GM18861 (cell line): ENCODE measurements at regions not wholly inside any gene's neighbourhood (a gene's known extent, or its start where the extent isn't known, plus 50 kb on each side); places are given as distances from the start of the nearest gene placed in this dataset.

Experiments
- ATAC-seq: cut with Tn5 transposase; IDR thresholded peaks from one replicate; pipeline ENCODE4 v1.9.1; 2021; ENCODE audit not compliant: unreplicated experiment

DNA sequence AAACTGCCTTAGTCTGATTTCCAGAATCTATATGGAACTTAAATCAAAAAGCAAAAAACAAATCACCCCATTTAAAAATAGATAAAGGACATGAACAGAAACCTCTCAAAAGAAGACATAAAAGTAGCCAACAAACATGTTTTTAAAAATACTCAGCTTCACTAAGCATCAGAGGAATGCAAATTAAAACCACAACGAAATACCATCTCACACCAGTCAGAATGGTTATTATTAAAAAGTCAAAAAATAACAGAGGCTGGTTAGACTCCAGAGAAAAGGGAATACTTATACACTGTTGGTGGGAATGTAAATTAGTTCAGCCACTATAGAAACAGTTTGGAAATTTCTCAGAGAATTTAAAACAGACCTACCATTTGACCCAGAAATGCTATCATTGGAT, 367.9 kb downstream of the ZIC4 start:
- no peak for ATAC-seq

DNA sequence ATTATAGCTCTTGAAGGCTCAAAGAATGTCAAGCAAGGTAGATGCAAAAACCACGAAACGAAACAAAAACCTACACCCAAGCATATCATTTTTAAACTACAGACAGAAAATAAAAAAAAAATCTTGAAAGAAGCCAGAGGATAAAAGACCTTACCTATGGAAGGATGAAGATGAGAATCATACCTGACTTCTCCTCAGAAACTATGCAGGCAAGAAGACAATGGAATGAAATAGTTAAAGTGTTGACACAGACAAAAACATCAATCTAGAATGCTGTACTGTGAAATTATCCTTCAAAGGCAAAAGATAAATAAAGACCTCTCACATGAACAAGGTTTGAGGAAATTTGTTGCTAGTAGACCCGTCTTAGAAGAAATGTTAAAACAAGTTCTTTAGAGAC, 372.0 kb downstream of the ZIC4 start:
- no peak for ATAC-seq

DNA sequence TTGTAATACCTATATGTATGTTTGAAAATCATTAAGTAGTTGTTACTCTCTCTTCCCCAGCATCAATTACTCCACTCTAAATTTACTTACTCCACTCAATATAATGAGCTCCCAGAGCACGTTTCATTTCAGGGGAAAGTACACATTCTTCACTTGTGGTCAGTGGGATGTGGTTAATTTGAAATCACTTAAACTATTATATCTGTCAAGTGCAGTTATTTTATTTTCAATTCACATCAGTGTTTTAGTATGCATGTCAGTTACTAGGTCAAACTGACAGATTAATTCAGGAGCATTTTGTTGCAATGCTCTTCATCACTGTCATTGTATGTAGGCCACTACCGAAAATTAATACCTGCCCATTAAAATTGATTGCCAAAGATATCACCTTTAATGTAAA, 376.1 kb downstream of the ZIC4 start:
- ATAC-seq, result no peak

DNA sequence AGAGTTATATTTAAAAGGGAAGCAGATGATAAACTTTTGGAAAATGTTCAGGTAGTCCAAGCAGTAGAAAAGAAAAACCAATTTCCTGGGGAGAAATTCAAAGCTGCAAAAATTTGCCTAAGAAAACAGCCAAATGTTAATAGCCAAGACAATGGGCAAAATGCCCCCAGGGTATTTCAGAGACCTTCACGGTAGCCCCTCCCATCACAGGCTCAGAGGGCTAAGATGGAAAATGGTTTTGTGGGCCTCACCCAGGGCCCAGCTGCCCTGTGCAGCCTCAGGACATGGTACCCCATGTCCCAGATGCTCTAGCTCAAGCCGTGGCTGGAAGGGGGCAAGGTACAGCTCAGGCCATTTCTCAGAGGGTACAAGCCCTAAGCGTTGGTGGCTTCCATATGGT, 391.0 kb downstream of the ZIC4 start:
- ATAC-seq, result no peak

DNA sequence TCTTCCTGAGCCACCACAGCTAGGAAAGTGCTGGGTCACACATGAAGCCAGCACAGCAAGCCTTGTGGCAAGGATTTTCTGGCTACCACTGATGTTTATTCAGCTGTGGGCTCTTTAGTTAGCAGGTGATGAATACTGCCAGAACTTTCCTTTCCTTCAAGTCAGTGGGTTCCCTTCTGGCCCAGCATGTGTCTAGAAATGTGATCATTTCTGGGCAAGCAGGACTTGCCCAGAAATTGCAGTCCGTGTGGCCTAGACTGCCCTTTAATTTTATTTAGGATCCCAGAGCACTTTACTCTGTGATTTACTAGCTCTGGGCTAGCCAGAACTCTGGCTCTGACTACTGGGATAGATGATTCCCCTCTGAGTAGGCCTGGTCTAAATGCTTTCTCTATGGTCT, 397.5 kb downstream of the ZIC4 start:
- ATAC-seq, result no peak

DNA sequence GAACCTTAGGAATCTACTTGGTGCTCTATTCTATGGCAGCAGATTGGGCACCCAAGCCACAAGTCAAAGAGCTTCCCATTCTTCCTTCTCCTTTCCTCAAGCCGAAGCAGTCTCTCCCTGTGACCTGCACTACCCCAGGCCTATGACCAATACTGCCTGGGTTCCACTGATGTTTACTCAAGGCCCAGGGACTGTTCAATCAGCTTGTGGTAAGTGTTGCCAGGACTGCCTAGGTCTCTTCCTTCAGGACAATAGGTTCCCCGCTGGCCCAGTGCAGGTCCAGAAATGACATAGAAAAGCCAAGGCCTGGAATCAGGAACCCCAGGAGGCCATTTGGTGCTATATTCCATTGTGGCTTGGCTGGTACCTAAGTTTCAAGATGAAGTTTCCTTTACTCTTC, 397.9 kb downstream of the ZIC4 start:
- no peak for ATAC-seq

DNA sequence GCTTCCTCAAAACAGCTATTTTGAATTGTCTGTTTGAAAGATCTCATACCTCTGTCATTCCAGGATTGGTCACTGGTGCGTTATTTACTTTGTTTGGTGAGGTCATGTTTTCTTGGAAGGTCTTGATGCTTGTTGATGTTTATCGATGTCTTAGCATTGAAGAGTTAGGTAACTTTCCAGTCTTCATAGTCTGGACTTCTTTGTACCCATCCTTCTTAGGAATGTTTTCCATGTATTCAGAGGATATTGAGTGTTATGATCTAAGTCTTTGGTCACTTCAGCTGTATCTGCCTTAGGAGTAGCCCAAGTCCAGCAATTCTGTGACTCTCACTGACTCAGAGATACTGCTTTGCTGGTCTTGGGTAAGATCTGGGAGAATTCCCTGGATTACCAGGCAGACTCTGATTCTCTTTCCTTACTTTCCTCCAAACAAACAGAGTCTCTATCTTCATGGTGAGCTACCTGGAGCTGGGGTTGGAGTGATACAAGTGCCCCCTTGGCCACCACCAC, 398.6 kb downstream of the ZIC4 start:
- ATAC-seq, result no peak

DNA sequence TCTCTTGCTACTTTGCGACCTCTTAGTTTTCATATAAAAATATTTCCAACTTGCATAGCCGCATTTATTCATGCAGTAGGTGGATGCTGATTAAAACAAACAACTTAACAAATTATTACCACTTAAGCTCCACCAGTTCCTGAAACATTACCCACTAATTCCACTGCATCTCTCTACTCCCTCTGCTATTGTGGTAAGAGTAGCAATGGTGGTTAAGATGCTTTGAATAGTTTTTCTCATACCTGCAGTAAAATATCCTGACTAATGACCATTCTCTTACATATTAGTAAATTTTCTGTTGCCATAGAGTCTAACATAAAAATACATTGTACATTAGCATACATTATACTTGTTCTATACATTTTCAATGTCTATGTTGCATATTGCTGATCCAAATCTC, 397.6 kb upstream of the PLSCR5 start:
- ATAC-seq, result no peak

DNA sequence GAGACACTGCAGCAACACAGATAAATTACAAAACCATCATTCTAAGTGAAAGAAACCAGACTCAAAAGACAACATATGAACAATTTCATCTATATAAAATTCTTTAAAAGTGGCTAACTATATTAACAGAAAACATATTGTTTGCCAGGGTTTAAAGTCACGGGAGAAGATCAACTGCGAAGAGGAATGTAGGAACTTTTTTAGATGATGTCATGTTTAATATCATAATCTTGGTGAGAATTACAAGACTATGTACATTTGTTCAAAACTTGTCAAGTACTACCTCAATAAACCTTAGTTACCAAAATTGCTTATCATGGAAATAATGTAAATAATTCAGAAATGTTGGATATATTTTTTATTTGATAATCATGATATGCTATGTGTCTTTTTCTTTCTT, 395.1 kb upstream of the PLSCR5 start:
- ATAC-seq, result no peak

DNA sequence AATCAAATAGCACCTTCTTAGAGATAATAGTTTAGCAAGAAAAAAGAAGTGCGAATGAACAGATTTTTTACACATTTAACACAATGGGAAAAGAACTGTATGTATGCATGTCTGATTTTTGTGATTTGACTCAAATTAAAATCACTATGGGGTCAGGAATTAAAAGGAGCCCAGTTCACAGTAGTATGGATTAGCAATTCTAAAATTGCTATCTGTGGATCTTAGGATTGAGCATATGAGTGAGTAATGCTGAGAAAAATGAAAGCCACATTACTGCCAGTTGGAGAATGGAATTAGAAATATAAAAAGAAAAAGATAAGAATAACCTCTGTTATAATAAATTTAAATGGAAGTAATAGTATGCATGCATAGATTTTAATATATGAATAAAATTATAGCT, 386.8 kb upstream of the PLSCR5 start:
- no peak for ATAC-seq

DNA sequence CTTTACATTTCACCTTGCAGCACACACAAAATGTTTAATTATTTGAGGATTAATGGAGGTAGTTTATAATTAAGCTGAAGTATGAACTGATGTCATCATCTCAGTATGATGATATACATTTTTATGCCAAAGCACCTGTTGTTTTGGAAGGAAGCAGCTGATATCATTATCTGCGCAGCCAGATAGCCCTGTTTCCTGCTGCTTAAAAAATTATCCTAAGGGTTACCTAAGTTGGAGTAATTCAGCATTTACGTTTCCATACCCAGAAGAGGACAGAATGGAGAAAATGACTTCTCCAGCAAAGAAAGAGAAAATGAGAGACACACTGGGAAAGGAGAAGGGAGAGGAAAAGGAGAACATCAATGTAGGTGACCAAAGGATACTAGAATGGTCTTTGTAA, 370.3 kb upstream of the PLSCR5 start:
- ATAC-seq, result no peak

DNA sequence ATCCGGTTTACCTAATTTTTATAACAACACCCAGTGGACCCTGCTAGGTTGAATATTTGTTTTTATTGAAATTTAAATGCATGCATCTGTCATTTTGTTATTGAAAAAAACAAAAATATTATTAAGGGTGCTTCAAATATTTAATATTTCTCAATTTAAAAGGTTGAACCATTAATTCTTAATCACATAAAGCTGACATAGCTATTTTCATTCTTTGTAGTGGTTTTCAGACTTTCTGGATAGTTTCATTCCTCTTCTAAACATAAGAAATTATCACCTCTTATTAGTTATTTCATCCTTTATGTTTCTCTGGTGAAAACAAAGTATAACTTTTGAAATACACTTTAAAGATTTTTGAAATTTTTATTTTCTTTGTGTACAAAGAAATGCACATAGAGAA, 369.9 kb upstream of the PLSCR5 start:
- no peak for ATAC-seq

DNA sequence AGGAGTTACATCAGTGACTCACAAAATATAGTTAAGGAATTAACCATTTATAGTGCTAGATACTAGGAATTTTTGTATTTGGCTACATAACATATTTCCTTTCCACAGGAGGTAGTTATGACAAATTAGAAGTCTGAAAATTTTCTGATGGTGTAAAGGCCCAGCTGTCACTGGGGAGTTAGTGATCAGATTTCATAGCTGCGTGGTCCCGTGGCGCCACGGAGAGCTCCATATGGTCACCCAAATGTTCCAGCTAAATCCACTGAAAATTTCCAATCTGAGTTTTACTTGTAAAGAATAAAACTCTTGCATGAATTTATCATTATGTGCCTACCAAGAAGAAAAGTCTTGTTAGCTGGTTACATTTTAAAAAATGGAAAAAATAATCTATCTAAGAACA, 368.9 kb upstream of the PLSCR5 start:
- no peak for ATAC-seq

DNA sequence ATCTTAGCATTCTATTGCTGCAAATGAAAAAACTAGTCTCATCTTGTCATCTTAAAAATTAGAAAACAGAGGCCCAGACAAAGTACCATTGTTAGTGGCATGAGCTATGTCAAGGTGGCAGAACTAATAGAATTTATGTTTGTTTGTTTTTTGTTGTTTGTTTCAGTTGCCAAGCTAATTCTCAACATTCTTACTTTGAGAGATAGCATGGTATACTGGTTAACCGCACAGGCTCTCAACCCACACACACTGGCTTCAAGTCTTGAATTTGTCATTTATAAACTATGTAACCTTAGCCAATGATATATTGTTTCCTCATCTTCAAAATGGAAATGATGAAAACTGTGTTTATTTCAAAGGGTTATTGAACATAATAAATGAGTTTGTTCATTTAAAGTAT, 367.6 kb upstream of the PLSCR5 start:
- no peak for ATAC-seq

DNA sequence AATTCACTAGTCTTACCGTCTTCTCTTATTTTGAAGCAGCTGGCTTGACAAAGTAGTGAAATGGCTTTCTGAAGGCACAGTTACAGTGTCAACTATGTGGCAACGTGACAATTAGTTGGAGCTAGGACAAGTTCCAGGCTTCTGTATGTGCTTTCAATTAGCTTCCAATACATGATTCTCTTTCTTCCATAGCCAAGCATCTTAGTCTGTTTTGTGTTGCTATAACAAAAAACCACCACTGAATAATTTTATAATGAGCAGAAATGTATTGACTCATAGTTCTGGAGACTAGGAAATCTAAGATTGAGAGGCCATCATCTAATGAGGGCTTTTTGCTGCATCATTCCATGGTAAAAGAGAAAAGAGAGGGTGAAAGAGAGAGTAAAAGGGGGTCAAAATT, 365.1 kb upstream of the PLSCR5 start:
- ATAC-seq, result no peak

DNA sequence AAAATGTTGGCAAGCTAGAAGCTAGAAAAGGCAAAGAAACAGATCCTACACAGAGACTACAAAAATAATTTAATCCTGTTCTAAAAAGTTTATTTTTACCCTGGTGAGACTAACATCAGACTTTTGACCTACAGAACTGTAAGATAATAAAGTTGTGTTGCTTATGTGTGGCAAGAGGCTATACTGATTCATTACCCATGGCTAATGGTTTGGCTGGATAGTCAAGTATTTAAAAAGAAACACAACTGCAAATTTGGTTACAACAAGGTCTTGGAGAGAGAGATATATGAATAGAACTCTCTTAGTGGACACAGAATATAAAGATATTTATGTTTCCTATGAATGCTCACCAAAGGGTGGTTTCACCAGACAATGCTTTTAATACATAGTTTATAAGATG, 364.2 kb upstream of the PLSCR5 start:
- no peak for ATAC-seq

DNA sequence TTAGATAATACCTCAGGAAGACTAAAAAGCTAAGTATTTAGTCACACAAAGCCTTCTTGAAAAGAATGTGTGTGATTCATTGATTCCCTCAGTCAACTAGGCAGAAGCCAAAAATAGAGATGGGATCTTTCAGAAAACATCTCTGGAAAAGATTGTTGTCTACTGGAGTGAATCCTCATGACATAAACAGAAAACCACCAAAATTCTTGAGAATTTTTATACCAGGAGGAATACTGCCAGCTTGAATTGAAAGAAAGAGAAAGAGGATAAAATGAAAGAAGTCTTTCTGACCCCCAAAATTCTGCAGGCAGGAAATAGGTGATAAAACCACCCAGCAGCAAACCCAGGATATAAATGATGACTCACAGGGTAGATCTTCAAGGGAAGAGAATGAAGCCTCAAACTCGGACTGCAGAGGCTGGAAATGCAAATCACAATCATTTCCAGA, 363.1 kb upstream of the PLSCR5 start:
- no peak for ATAC-seq

DNA sequence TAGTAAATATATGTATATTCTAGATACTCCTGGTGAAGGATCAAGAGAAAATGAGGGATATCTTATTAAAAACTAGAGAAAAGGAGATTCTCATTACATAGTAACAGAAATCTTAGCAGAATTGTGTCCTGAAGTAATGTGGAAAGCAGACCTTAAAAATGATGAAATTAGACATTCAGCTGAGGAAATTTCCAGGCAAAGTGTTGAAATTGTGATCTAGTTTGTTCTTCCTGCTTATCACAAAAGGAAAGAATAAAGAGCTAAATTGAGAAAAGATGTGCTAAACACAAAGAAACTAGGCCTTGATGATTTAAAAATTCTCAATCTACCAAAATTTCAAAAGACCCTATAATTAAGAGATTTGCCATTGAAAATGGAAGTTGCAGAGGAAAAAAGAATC, 362.6 kb upstream of the PLSCR5 start:
- no peak for ATAC-seq

DNA sequence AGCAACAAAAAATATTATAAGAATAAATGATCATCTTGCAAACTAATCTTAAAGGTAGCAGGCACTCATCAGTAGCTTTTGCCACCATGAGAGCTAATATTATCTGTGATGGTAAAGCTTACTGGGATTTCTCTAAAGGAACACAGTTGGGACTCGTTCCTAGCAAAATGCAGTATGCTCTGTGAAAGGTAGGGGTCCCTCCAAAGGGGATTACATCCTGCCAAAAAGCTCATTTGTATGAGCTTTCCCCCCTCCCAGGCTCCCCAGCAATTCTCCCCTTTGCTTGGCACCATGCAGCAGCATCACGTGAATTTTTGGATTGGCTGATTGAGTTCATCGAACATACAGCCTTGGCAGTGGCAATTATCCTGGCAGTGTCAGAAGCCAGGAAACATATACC, 361.0 kb upstream of the PLSCR5 start:
- no peak for ATAC-seq

DNA sequence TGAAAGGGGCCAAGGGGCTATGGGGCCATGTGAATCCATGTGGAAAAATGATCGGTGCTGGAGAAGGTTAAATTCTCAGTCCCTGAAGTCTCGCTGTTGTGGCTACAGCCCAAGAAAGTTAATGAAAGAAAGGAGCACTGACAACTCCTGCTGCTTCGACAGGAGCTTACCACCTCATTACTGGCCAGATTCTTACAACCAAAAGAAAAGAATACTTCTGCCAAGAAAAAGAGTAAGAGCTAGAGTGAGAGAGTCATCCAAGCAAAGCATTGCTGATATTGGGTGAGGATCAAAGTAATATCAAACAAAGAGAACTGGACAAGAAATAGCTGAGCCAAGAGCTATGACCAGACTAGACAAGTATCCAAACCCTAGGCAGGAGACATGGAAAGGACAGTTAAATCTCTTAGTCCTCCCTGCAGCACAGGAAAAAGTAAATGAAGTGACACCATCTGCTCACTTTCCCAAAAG, 348.4 kb upstream of the PLSCR5 start:
- ATAC-seq, result no peak

DNA sequence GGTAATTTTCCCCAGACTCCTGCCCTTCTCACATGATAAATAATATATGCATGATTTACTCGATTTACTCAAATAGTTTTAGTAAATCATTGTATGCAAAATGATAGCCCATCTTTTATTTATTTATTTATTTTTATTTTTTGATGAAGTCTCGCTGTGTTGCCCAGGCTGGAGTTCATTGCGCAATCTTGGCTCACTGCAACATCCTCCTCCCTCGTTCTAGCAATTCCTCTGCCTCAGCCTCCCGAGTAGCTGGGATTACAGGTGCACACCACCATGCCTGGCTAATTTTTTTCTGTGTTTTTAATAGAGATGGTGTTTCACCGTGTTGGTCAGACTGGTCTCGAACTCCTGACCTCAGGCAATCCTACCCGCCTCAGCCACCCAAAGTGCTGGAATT, 343.8 kb upstream of the PLSCR5 start:
- no peak for ATAC-seq

DNA sequence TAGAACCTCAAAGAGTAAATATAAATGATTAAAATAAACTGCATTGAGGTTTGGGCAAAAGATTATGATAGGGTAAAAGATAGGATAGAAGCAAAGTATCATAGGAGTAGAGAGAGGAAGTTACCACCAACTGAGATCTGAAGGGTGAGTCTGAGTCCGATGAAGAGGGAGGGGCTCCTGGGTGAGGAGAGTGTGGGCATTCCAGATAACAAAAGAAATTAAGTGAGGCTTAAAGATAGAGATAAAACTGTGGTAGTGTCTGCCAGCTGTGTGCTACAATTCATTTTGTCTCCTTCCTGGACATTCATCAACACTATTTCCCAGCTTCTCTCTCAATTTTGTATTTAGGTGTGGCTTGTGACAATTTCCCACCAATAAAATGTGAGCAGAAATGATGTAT, 343.0 kb upstream of the PLSCR5 start:
- ATAC-seq, result no peak

DNA sequence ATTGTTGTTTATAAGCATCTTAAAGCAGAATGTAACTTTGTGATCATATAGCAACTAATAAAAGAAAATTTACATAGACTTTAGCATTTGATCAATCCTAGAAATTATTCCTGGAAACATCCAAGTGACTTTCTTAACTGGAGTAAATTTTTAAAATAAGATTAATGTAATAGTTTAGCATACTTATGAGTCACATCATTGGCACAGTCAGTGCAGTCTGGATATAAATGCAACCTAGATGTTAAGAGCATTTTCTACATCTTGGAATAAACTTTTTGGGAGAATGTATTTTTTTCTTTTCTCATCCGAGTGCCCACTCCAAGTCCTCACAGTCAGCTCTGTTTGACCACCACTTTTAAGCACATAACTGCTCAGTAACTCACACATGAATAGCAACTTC, 324.6 kb upstream of the PLSCR5 start:
- no peak for ATAC-seq
